NCI-H82 treated with DMSO at 0.1 percent for 48 hours (cell line): ENCODE measurements at regions not wholly inside any gene's neighbourhood (a gene's known extent, or its start where the extent isn't known, plus 50 kb on each side); places are given as distances from the start of the nearest gene placed in this dataset.
"Not testable (repeated sequence)": the region's sequence is repeated elsewhere in the genome, so short reads cannot be mapped to it uniquely, and the experiment has no call there.

Source experiments
- DNase-seq: peaks from one replicate; lab custom pipeline; 2025; ENCODE audit not compliant: unreplicated experiment; lab: John Stamatoyannopoulos, UW

DNA sequence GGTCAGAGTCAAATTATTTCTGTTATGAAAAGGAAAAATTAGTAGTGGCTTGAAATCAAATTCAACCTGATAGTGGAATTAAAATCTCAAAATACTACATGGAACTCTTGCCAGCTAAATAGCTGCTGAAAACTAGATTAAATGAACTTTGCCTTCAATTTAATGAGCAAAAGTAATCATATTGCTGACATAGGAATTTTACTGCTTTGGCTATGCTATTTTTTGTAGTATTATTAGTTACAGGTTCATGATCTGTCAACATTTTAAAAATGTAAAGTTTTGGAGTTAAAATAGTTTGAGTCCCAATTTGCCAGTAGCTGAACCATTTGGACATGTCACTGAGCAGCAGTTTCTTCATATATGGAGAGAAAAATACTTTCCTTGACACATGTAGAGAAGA, 81.4 kb downstream of the RERGL start:
- DNase-seq = no peak

DNA sequence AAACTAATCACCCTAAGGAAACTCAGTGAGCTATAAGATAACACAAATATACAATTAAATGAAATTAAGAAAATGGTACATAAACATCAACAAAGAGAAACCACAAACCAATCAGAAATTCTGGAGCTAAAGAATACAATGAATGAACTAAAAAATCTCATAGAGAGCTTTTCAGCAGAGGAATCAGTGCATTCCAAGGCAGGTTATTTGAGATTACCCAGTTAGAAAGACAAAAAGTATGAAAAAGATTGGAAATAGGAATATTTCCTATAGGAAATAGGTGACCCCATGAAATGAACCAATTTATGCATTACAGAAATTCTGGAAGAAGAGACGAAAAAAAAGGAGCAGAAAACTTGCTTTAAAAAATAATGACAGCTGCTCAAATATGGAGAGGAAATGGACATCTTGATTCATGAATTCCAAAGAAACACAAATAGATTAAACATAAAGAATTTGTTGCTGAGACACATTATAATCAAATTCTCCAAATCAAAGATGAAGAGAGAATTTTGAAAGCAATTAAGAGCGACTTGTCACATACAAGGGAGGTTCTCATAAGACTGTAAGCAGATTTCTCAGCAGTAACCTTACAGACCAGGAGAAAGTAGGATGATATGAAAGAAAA, 90.7 kb downstream of the RERGL start:
- no peak for DNase-seq

DNA sequence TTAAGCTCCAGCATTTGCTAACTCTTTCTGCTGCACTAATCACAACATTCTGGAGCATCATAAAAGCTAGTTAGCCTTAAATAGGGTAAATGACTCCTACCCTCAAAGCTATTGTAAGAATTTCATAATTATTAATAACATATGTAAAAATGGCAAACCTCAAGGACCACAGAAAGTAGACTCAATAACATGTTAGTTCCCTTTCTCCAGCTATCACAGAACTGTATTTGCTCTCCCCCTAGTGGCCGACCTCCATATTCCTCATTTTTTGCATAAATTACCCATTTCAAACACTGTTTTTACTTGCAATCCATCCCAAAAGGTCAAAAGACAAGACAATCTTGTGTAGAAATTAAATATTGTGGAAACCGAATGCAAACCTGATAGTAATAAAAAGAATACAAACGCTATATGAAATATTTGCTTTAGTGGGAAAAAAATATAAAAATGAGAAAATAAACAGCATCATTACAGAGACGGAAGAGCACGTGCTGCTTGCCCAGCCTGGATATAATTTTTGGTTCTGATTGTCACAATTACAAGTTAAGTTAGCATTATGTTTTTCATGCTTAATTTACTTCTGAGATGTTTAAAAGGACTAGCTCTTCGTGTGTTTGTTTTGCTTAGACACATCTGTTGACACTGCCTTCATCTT, 97.9 kb downstream of the RERGL start:
- peak; percentile 45 for DNase-seq

DNA sequence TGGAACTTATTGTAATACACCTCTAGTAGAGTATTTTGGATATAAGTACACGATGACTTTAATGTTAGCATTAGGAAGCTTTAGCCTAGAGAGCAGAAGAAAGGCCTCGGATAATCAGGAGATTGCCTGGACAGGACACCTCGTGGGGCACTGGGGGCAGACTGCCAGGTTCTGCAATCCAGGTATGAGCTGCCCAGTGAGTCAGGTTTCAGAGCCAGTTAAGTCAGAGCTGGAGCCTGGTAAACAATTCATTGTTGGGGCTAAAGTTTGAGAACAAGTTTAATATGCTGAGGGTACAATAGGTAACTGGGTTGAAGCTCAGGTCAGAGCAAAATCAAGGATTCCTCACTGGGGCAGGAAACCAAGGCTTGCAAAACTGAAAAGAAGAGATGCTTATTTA, 107.4 kb downstream of the RERGL start:
- DNase-seq = no peak

DNA sequence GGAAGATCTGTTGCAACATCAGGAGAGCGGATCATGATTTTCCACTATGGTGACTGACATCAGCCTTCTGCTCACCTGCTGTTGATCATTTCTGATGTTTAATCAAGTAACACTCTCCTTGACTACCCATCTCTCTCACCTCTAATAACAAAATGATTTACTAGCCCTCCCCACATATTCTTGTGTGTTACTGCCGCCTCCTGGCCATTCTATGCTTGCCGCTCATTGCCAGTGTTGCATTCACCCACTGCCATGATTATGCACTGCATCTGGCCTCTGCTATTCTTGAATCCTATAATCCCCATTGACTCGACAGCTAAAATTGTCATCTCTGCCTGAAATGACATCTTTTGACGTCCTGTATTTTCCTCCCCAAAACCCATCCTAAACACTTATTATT, 113.8 kb downstream of the RERGL start:
- DNase-seq = no peak

DNA sequence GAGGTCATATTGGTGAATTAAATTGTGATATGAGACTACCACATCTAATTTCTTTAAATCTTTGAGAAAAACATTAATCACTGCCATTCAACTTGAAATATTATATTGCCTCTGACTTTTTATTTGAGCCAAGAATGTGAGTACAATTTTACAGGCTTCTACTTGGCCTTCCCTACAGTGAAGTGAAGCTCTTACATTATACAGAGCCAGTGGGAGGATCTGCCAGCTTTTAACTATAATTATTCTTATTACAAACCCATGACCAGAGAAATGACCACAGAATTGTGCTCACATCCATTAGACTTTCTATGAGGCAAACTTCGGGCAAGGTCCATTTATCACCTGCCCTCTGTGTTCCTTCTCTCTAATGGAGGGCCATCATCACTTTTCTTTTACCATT, 114.2 kb downstream of the RERGL start:
- DNase-seq = no peak

DNA sequence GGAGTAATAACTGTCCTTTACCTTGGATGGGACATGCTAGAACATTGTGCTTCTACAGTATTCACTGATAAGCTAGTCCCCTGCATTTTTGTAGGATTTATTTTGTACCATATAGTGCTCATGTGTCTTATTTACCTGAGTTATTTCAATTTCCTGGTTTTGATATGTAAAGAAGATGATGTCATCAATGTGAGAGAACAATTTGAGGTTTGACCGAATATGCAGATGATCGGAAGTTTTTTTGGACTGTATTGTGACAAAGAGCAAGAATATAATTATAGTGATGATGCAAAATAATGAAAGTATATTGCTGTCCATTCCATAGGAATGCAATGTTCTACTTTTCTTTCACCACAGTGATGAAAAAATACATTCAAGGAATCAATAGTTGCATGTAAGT, 114.8 kb downstream of the RERGL start:
- DNase-seq = no peak

DNA sequence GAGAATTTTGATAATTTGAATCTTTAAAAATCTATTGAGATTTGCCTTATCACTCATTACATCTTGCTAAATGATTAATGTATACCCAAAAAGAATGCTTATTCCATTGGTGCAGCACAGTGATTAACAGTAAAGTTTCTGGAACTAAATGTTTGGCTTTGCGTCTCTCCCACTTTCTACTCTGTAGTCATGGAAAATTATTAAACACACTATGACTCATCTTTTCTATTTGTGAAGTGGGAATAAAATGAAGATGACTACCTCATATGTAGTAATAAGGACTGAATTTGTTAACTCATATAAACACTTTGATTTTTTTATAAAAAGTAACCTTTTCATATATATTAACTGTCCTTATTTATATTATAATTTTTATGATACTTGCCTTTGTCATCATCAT, 118.1 kb downstream of the RERGL start:
- DNase-seq = no peak

DNA sequence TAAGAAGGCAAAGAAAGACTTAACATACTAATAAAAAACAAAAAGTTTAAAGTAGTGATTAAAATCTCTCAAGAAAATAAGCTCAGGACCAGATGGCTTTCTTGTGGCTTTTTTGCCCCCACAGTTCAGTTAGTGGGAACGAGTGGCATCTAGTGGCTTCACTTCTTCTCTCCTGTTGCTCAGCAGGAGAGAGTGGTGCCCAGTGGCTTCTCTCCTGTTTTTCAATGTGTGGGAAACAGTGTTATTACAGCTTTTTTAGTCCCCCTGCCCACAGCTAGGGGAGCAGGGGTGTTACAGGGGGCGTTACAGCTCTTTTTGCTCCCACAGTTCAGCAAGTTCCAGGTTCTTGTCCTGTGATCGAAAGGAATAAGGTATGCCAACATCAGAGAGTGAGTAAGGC, 135.2 kb downstream of the RERGL start:
- no peak for DNase-seq

DNA sequence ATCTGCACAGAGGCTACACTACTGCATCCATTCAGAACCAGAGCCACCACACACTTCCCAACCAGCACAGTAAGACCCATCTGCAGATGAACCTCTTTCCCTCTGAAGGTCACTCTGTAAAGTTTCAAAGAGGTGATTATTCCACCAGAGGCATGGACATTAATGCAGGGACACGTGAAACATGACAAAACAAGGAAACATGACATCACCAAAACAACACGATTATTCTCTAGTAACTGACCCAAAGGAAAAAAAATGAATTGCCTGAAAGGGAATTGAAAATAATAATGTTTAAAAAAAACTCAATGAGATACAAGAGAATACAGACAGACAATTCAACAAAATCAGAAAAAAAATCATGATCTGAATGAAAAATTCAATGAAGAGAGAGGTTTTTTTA, 139.1 kb downstream of the RERGL start:
- DNase-seq = no peak

DNA sequence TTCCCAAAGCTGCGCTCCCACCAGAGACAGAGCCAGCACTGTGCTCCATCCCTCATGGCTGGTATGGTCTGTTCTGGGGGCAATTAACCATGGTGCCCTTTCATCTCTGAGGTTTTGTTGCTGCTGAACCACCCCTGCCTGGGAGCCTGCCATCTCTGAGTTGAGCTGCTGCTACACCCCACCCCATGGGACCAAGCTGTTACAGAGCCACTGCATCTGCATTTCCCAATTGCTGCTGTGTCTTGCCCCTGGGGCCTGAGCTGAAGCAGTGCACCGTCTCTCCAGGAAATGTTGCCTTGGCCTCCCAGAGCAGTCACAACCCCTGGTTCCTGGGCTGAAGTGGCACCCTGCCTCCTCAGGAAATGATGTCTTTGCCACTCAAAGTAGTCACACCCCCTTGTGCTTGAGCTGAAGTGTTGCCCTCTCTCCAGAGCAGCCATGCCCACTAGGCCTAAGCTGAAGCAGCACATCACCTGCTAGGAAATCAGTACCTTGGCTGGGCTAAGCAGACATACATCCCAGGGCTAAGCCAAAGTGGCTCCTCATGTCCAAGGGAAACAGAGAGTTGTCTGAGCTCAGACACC, 140.3 kb downstream of the RERGL start:
- no peak for DNase-seq

DNA sequence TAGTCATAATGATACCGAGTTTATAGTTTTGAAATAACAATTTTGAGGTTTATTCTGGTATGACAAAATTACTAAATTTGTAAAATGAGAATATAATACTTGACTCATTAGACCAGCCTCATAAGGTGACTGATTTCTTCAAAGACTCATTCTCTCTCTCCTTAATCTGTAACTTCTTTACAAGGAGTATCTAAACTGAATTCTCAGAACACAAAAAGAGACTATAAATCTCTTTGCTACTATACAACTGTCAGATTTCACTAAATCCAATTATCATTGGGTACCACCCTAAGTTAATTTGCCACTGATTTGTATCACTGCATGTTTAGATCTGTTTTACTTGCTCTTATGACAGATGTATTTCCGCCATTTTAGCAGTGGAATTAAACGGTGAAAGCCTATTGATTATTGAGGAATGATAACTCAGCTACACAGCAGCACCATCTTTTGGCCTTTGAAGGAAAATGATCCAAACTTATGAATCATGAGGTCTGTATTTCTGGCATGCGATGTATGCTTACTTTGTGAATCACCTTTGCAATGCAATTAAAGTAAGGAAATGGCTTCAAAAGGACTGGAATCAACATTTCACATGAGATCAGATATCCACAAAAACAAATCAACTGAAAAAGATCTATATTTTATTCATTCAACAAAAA, 161.2 kb downstream of the RERGL start:
- peak; percentile 33 for DNase-seq

DNA sequence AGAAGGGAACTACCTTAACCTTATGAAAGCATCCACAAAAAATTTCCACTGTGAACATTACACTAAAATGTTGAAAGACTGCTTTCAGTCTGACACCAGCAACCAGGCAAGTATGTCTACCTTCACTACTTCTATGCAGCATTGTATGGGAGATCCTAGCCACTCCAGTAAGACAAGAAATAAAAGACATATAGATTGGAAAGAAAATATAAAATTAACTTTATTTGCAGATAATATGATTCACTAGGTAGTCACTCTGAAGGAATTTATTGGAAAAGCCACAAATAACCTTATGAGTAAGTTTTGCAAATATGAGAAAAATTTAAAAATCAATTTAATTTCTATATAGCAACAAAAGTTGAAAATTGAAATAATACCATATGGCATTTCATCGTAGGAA, 172.0 kb downstream of the RERGL start:
- no peak for DNase-seq

DNA sequence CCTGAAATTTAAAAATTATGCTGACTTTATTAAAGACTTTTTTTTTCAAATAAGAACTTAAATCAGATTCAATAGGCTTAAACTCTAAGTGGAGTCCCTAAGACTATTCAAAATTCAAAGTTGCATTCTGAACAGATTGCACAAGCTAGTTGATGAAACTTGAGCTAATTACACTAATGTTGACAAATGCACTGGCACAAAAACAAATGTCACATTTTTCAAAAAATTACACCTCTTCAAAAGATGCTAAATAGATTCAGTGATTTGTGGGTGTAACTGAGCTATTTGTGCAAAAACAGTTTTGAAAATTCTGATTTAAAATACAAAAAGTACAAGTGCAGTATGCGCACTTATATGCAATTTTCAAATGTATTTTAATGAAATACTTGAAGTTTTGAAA, 205.4 kb downstream of the RERGL start:
- no peak for DNase-seq

DNA sequence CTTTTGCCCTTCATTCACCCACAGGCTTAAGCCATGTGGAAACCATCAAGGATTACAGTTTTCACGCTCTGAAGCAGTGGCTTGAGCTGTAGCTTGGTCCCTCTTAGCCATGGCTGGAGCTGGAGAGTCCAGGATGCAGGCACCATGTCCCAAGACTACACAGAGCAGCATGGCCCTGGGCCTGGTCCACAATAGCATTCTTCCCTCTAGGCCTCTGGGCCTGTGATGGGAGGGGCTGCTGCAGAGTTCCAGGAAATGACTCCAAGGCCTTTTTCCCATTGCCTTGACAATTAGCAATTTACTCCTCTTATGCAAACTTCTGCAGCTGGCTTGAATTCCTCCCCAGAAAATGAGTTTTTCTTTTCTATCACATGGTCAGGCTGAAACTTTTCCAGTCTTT, 211.3 kb downstream of the RERGL start:
- no peak for DNase-seq

DNA sequence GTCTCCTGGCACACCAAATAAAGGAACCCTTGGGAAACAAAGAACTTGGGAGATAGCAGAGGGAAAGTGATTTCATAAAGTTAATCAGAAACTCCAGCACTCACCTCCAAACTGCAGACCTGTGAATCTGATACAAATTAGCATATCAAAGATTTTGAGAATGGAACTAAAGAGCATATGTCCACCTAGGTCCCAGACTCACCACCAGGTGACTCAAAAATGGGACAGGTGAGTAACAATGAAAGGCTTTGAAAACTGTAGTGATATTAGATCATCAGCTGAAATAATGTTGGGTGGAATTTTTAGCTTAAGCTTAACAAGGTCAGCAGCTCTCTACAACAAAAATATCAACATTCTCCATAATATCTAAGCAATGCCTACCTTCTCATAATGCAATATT, 214.8 kb downstream of the RERGL start:
- DNase-seq = no peak

DNA sequence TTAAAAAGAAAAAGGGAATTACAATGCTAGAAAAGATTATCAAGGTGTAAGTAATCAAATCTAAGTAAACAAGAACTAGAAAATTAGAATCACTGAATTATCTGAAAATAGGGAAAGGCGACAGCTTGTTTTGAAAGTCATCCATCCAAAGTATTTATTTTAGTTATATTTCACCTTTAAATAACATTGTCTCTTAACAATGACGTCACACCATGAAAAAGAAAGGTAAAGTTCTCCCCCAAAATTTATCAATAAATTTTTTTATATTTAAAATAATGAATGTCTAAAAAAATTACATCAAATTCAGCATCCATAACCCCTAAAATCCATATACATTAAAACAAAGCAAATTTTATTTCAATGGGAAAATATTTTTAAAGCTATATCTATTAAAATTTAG, 223.2 kb downstream of the RERGL start:
- DNase-seq = no peak

DNA sequence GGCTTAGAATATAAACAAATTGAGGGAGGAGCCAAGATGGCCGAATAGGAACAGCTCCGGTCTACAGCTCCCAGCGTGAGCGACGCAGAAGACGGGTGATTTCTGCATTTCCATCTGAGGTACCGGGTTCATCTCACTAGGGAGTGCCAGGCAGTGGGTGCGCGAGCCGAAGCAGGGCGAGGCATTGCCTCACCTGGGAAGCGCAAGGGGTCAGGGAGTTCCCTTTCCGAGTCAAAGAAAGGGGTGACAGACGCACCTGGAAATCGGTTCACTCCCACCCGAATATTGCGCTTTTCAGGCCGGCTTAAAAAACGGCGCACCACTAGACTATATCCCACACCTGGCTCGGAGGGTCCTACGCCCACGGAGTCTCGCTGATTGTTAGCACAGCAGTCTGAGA, 234.4 kb downstream of the RERGL start:
- DNase-seq = not testable (repeated sequence)

DNA sequence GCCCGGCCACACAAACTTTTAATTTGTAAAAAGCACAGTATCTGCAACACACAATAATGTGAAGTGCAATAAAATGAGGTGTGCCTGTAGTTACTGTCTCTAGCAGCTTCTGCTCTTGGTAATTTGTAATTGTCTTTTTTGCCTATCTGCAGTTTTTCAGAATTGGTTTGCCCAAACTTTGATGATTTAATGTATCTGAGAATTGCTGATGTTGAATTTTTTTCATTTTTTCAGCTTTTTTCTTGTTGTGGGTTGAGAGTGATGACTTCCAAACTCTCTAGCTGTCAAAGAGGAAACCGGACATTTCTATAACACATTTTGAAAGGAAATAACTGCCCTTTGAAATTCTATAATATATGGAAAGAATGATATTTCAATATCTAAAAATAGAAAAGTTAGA, 236.9 kb downstream of the RERGL start:
- no peak for DNase-seq

DNA sequence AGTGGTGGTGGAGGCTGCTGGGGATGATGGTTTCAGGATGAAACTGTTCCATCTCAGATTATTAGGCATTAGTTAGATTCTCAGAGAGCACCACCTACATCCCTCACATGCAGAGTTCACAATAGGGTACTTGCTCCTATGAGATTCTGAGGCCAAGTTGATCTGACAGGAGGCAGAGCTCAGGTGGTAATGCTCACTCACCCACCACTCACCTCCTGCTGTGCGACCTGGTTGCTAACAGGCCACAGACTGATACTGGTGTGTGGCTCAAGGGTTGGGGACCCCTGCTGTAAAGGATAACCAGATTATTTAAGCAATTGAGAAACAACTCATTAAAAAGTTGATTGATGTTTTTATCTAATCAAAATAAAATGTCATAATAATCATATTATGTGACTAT, 248.5 kb downstream of the RERGL start:
- no peak for DNase-seq

DNA sequence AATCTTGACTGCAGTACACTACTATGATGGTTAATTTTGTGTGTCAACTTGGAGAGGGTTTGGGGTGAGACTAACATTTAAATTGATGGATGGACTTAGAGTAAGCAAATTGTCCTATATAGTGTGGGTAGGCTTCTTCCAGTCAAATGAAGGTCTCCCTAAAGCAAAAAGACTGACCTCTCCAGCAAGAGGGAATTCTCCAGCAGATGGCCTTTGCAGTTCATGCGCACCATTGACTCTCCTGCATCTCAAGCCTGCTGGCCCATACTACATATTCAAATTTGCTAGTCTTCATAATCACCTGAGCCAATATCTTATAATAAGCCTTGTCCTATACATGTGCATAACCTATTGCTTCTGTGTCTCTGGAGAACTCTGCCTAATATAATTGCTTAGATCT, 260.2 kb downstream of the RERGL start:
- no peak for DNase-seq

DNA sequence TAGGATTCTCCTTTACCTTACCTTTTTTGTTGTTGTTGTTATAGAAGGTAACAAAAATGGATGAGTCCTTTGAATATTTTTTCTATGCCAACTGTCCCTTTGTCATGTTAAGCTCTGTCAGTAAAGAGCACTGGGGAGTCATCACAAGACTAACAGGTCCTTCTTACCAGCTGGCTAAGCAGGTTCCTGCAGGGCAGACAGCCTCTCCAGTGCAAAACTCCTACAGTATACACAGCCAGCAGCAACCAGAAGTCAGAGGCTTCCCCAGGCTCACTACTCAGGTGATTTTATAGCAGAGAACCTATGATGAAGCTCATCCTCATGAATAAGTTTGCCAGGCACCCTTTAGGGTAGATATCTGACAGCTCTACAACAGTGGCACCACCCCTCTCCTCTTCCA, 271.1 kb downstream of the RERGL start:
- no peak for DNase-seq
